ENCODE measurements at regions not wholly inside any gene's neighbourhood (a gene's known extent, or its start where the extent isn't known, plus 50 kb on each side); places are given as distances from the start of the nearest gene placed in this dataset.
A peak's percentile ranks its signal among the peaks of the same experiment; 100 is the strongest.

DNA sequence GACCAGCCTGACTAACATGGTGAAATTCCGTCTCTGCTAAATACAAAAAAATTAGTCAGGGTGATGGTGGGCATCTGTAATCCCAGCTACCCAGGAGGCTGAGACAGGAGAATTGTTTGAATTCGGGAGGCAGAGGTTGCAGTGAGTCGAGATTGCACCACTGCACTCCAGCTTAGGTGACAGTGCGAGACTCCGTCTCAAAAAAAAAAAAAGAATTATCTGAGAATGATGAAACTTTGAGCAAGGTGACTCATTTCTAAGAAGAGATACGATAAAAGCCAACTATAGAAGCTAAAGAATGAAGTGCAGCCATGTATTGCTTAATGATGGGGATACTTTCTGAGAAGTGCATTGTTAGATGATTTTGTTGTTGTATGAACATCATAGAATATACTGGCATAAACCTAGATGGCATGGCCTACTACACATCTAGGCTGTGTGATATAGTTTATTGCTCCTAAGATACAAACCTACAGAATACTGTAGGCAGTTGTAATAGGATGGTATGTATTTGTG is 64.7 kb downstream of the SNRPE start:
- H3K36me3 ChIP-seq (ENCODE audit: low read depth) = no peaks in the 10 kb centered on the region
- no peaks in the 10 kb centered on the region for H3K9me3 ChIP-seq (ENCODE audit: insufficient read depth, low read depth)
- no peak overlapping the region for H2AFZ ChIP-seq
- no peaks in the 10 kb centered on the region for H4K20me1 ChIP-seq (ENCODE audit: insufficient read depth)
- H3F3A ChIP-seq (ENCODE audit: insufficient read depth, low read depth) = peaks cover 13% of the 10 kb centered on the region
- intact Hi-C loops (cut with micrococcal nuclease; ENCODE audit: unreplicated experiment) = no loop called here
- H3K9me2 ChIP-seq (ENCODE audit: insufficient read depth) = no peaks in the 10 kb centered on the region
- POLR2A ChIA-PET (ENCODE audit: unreplicated experiment) = no interaction called here
- CTCF ChIA-PET = no interaction called here
- TF ChIP-seq EZH2 (IDR thresholded peaks at IDR 0.05; ENCODE audit: low read depth) = no peak
- TF ChIP-seq, protein P1, sequence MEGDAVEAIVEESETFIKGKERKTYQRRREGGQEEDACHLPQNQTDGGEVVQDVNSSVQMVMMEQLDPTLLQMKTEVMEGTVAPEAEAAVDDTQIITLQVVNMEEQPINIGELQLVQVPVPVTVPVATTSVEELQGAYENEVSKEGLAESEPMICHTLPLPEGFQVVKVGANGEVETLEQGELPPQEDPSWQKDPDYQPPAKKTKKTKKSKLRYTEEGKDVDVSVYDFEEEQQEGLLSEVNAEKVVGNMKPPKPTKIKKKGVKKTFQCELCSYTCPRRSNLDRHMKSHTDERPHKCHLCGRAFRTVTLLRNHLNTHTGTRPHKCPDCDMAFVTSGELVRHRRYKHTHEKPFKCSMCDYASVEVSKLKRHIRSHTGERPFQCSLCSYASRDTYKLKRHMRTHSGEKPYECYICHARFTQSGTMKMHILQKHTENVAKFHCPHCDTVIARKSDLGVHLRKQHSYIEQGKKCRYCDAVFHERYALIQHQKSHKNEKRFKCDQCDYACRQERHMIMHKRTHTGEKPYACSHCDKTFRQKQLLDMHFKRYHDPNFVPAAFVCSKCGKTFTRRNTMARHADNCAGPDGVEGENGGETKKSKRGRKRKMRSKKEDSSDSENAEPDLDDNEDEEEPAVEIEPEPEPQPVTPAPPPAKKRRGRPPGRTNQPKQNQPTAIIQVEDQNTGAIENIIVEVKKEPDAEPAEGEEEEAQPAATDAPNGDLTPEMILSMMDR (conservative IDR thresholded peaks at IDR 0.05) = no peak
- H3K27ac ChIP-seq = peak overlapping the region; percentile 72
- no peak overlapping the region; the same call in 1 of the 2 replicates for H3K4me2 ChIP-seq
- no peaks in the 10 kb centered on the region for H3K27me3 ChIP-seq (ENCODE audit: insufficient read depth, low read depth)
- no peak overlapping the region for H3K4me3 ChIP-seq
- H3K79me2 ChIP-seq (ENCODE audit: low read depth) = no peaks in the 10 kb centered on the region
- BruUV-seq (replicated peaks) = no TSS peak
- DNase-seq = peak in 1 of 2 experiments; percentile 74
- H3K4me1 ChIP-seq (replicated peaks; ENCODE audit: insufficient read depth) = peaks cover 22% of the 10 kb centered on the region

DNA sequence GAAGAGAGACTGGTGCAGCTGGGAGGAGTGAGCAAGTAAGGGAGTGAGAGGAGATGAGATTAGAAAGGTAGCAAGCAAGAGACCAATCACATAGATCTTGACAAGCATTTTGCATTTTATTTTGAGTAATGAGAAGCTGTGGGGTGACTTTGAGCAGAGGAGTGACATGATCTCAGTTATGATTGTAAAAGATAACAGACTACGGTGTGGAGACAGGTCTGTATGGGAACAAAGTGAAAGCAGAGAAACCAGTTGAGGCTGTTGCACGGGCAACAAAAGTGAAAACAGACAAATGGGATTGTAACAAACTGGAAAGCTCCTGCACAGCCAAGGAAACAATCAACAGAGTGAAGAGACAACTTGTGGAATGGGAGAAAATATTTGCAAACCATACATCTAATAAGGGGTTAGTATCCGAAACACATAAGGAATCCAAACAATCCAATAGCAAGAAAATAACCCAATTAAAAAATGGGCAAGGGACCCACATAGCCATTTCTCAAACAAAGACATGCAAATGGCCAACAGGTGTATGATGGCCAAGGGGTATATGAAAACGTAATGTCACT is 68.4 kb downstream of the SNRPE start:
- Histone ChIP-seq H3K9me3 (ENCODE audit: insufficient read depth, low read depth) (no peaks in the 10 kb centered on the region), H3K36me3 (ENCODE audit: low read depth) (no peaks in the 10 kb centered on the region), H3K27me3 (ENCODE audit: insufficient read depth, low read depth) (no peaks in the 10 kb centered on the region), H3K9me2 (ENCODE audit: insufficient read depth) (no peaks in the 10 kb centered on the region), H4K20me1 (ENCODE audit: insufficient read depth) (no peaks in the 10 kb centered on the region), H2AFZ (no peak overlapping the region; the same call in 1 of the 2 replicates), H3K79me2 (ENCODE audit: low read depth) (no peaks in the 10 kb centered on the region), H3F3A (ENCODE audit: insufficient read depth, low read depth) (peaks cover 8% of the 10 kb centered on the region), H3K4me1 (replicated peaks; ENCODE audit: insufficient read depth) (peaks cover 28% of the 10 kb centered on the region), H3K27ac (no peak overlapping the region), H3K4me3 (no peak overlapping the region), H3K4me2 (peak overlapping the region; percentile 39)
- DNase-seq = peak in 1 of 2 experiments; percentile 8
- POLR2A ChIA-PET (ENCODE audit: unreplicated experiment) = no interaction called here
- intact Hi-C loops (cut with micrococcal nuclease; ENCODE audit: unreplicated experiment) = loop anchor here (5.0 kb wide), 1 partner anchor 127 kb away; no protein-coding TSS in a partner anchor
- CTCF ChIA-PET = no interaction called here
- no TSS peak for BruUV-seq (replicated peaks)
- TF ChIP-seq EZH2 (IDR thresholded peaks at IDR 0.05; ENCODE audit: low read depth) = no peak
- TF ChIP-seq, protein P1 (conservative IDR thresholded peaks at IDR 0.05) = no peak

DNA sequence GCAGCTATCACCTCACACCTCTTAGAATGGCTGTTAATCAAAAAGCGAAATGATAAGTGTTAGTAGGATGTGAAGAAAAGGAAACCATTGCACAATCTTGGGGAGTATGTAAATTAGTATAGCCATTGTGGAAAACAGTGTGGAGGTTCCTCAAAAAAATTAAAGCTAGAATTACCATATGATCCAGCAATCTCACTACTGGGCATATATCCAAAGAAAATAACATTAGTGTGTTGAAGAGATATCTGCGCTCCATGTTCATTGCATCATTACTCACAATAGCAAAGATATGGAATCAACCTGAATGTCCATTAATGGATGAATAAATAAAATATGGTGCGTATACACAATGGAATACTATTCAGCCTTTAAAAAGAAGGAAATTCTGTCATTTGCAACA is 68.9 kb downstream of the SNRPE start:
- Histone ChIP-seq H4K20me1 (ENCODE audit: insufficient read depth) (no peaks in the 10 kb centered on the region), H3K9me2 (ENCODE audit: insufficient read depth) (no peaks in the 10 kb centered on the region), H3K4me1 (replicated peaks; ENCODE audit: insufficient read depth) (peaks cover 31% of the 10 kb centered on the region), H2AFZ (no peak overlapping the region), H3K9me3 (ENCODE audit: insufficient read depth, low read depth) (no peaks in the 10 kb centered on the region), H3K27me3 (ENCODE audit: insufficient read depth, low read depth) (no peaks in the 10 kb centered on the region), H3K4me3 (no peak overlapping the region), H3K4me2 (peak overlapping the region; percentile 39; the same call in 1 of the 2 replicates), H3K79me2 (ENCODE audit: low read depth) (no peaks in the 10 kb centered on the region), H3K36me3 (ENCODE audit: low read depth) (no peaks in the 10 kb centered on the region), H3K27ac (no peak overlapping the region), H3F3A (ENCODE audit: insufficient read depth, low read depth) (peaks cover 10% of the 10 kb centered on the region)
- ChIA-PET CTCF (no interaction called here), POLR2A (ENCODE audit: unreplicated experiment) (no interaction called here)
- no TSS peak for BruUV-seq (replicated peaks)
- intact Hi-C loops (cut with micrococcal nuclease; ENCODE audit: unreplicated experiment) = loop anchor here (5.0 kb wide), 1 partner anchor 127 kb away; no protein-coding TSS in a partner anchor
- DNase-seq = no peak
- TF ChIP-seq, protein P1 (conservative IDR thresholded peaks at IDR 0.05) = no peak
- TF ChIP-seq EZH2 (IDR thresholded peaks at IDR 0.05; ENCODE audit: low read depth) = no peak
